ENCODE measurements at regions not wholly inside any gene's neighbourhood (a gene's known extent, or its start where the extent isn't known, plus 50 kb on each side); places are given as distances from the start of the nearest gene placed in this dataset.
"Not testable (repeated sequence)": the region's sequence is repeated elsewhere in the genome, so short reads cannot be mapped to it uniquely, and the experiment has no call there.

- TF ChIP-seq, protein P1, sequence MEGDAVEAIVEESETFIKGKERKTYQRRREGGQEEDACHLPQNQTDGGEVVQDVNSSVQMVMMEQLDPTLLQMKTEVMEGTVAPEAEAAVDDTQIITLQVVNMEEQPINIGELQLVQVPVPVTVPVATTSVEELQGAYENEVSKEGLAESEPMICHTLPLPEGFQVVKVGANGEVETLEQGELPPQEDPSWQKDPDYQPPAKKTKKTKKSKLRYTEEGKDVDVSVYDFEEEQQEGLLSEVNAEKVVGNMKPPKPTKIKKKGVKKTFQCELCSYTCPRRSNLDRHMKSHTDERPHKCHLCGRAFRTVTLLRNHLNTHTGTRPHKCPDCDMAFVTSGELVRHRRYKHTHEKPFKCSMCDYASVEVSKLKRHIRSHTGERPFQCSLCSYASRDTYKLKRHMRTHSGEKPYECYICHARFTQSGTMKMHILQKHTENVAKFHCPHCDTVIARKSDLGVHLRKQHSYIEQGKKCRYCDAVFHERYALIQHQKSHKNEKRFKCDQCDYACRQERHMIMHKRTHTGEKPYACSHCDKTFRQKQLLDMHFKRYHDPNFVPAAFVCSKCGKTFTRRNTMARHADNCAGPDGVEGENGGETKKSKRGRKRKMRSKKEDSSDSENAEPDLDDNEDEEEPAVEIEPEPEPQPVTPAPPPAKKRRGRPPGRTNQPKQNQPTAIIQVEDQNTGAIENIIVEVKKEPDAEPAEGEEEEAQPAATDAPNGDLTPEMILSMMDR (IDR thresholded peaks at IDR 0.05; ENCODE audit: insufficient read depth, low read length) = no peak
These were observed 159.7 kb downstream of the MYCN start for GRCh38 chr2:16100006-16100405.

DNA sequence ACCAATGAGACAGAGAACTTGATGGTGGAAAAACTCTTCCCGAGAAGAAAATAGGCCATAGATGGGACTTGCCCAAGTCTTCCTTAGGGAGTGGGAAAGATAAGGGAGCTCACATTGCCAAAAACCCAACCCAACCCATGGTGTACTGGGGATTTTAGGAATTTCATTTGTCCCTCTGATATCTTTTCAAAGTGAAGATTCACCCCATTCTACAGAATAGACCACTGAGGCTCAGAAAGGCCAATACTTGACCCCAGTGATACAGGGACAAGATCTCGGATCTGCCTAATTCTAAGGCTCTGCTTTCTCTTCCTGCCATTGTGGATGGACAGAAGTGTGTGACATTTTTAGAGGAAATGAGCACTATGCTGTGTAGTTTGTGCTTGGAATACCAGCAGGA, 159.0 kb downstream of the MYCN start:
- TF ChIP-seq, protein P1 (IDR thresholded peaks at IDR 0.05; ENCODE audit: insufficient read depth, low read length) = no peak
- DNase-seq (ENCODE audit: low read depth) = no peak
- no peak overlapping the region for H3K4me3 ChIP-seq (ENCODE audit: low read depth, low read length)

More at GRCh38 chr2:16100006-16100405, 159.7 kb downstream of the MYCN start:
- DNase-seq (ENCODE audit: low read depth) = no peak
- no peak overlapping the region for H3K4me3 ChIP-seq (ENCODE audit: low read depth, low read length)

GRCh38 chr2:16096962-16097361, 156.6 kb downstream of the MYCN start:
- no peak for DNase-seq (ENCODE audit: low read depth)
- TF ChIP-seq, protein P1 (IDR thresholded peaks at IDR 0.05; ENCODE audit: insufficient read depth, low read length) = no peak
- H3K4me3 ChIP-seq (ENCODE audit: low read depth, low read length) = no peak overlapping the region

- DNase-seq (ENCODE audit: low read depth); H3K4me3 ChIP-seq (ENCODE audit: low read depth, low read length): not testable (repeated sequence)
These were observed 155.1 kb downstream of the MYCN start for GRCh38 chr2:16095483-16095882.

GRCh38 chr2:16094811-16095210, 154.5 kb downstream of the MYCN start:
- no peak for DNase-seq (ENCODE audit: low read depth)
- TF ChIP-seq, protein P1 (IDR thresholded peaks at IDR 0.05; ENCODE audit: insufficient read depth, low read length) = no peak
- H3K4me3 ChIP-seq (ENCODE audit: low read depth, low read length) = no peak overlapping the region

DNA sequence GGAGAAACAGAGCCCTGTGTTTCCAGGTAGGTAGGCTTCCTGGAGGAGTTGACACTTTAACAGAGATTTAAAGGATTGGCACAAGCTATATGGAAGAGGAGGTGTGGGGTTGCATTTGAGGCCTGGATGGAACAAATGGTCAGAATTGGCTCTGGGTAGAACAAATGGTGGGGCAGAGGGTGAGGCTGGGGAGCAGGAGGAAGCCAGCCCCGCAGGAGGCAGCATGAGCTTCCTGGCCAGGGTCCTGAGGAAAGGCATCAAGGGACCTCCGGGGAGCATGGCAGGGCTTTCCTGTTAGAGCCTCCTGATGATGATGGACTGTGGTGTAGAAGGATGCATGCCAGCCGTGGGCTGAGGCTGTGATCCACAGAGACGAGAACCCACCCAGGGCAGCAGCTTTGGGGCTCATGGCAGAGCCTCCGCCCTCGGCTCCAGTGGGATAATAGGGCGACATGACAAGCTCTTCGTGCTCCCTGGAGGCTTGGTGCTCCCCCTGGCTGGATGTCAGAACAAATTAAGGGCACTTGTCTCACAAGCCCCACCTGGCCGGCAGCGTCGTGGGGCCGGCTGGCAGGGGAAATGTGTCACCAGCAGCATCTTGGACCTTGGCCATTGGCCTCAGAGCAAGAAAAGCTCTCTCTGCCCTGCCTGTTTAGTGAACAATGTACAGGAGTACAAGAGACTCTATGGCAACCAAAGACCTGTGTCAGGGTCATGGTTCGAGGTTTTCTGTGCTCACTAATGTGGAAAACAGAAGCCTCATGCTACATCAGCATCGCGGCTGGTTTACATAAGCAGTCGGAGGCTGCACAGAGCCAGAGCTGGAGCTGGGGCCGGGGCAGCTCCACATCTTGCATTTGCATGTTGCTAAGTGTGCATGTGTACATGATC, 153.5 kb downstream of the MYCN start:
- no peak for DNase-seq (ENCODE audit: low read depth)
- TF ChIP-seq, protein P1 (IDR thresholded peaks at IDR 0.05; ENCODE audit: insufficient read depth, low read length) = no peak
- no peak overlapping the region for H3K4me3 ChIP-seq (ENCODE audit: low read depth, low read length)

GRCh38 chr2:16092861-16093638, 152.7 kb downstream of the MYCN start:
- no peak overlapping the region for H3K4me3 ChIP-seq (ENCODE audit: low read depth, low read length)
- DNase-seq (ENCODE audit: low read depth) = no peak
- TF ChIP-seq, protein P1 (IDR thresholded peaks at IDR 0.05; ENCODE audit: insufficient read depth, low read length) = no peak

Measured in fibroblast of the aortic adventitia (primary cell).